SK-N-SH (cell line): ENCODE measurements at regions not wholly inside any gene's neighbourhood (a gene's known extent, or its start where the extent isn't known, plus 50 kb on each side); places are given as distances from the start of the nearest gene placed in this dataset.

Experiments used
- CTCF ChIA-PET: fragments of 300-600, 350-600 bp; formaldehyde crosslinking; extraction: SDS; loops from one replicate; lab custom pipeline; 2021; lab: Yijun Ruan, JAX
- POLR2A ChIA-PET: fragments of 350-600 bp; sonication (Branson Sonifier 250); formaldehyde crosslinking; extraction: SDS; loops from one replicate; lab custom pipeline; 2020; ENCODE audit warnings: antibody characterized with exemption, inconsistent platforms; lab: Yijun Ruan, JAX
- DNase-seq: peaks from one replicate; pipeline ENCODE4 v3.0.0; 2012
- H2AFZ ChIP-seq: fragments of 200-600 bp; sonication (generic); 2 replicates; pipeline ENCODE4 v1.8.1; 2016; ENCODE audit warnings: antibody characterized with exemption, mild to moderate bottlenecking, low read depth
- H3F3A ChIP-seq: fragments of 200-600 bp; sonication (generic); replicated peaks from 2 replicates; pipeline ENCODE3; 2016; ENCODE audit warnings: antibody characterized with exemption, mild to moderate bottlenecking; ENCODE audit not compliant: insufficient read depth
- H3K27ac ChIP-seq, 2 experiments: fragments of 200-500 bp in 1 of 2; fragments of 200-600 bp in 1 of 2; sonication (Bioruptor generic) in 1 of 2; sonication (generic), shearing (Covaris generic) in 1 of 2; 2 replicates each; pipeline versions ENCODE4 v1.5.1 to v1.6.1; 2014 to 2016; ENCODE audit warnings: low read depth in 2 of 2, inconsistent platforms in 1 of 2, low read length in 1 of 2, mild to moderate bottlenecking in 1 of 2, mixed read lengths in 1 of 2
- H3K27me3 ChIP-seq: fragments of 200-600 bp; sonication (generic), shearing (Covaris generic); 2 replicates; pipeline ENCODE4 v1.6.1; 2016; ENCODE audit warnings: mixed run types; ENCODE audit not compliant: insufficient read depth
- H3K36me3 ChIP-seq, 2 experiments: fragments of 200-500 bp in 1 of 2; fragments of 200-600 bp in 1 of 2; sonication (Bioruptor generic) in 1 of 2; sonication (generic) in 1 of 2; replicated peaks in 1 of 2; 2 replicates each; pipeline versions ENCODE3 to v1.5.1; 2014 to 2016; ENCODE audit warnings: low read length in 1 of 2, mild to moderate bottlenecking in 1 of 2; ENCODE audit not compliant: insufficient read depth in 2 of 2, control insufficient read depth in 1 of 2
- H3K4me1 ChIP-seq, 2 experiments: fragments of 200-500 bp in 1 of 2; fragments of 200-600 bp in 1 of 2; sonication (Bioruptor generic) in 1 of 2; sonication (generic), shearing (Covaris generic) in 1 of 2; 2 replicates each; pipeline versions ENCODE4 v1.5.1 to v1.6.1; 2014 to 2016; ENCODE audit warnings: low read depth in 1 of 2, low read length in 1 of 2, mixed run types in 1 of 2; ENCODE audit not compliant: insufficient read depth in 2 of 2, control insufficient read depth in 1 of 2
- H3K4me2 ChIP-seq: fragments of 200-600 bp; sonication (generic), shearing (Covaris generic); 2 replicates; pipeline ENCODE4 v1.6.1; 2017; ENCODE audit warnings: mixed run types
- H3K4me3 ChIP-seq, 2 experiments: fragments of 200-500 bp in 1 of 2; fragments of 200-600 bp in 1 of 2; sonication (Bioruptor generic) in 1 of 2; sonication (generic), shearing (Covaris generic) in 1 of 2; 2 replicates each; pipeline versions ENCODE4 v1.5.1 to v1.8.1; 2014 to 2016; ENCODE audit warnings: low read depth in 2 of 2, inconsistent platforms in 1 of 2, low read length in 1 of 2, mild to moderate bottlenecking in 1 of 2, mixed read lengths in 1 of 2, moderate library complexity in 1 of 2
- H3K79me2 ChIP-seq: fragments of 200-600 bp; sonication (generic); 2 replicates; pipeline ENCODE4 v1.8.1; 2017; ENCODE audit warnings: mild to moderate bottlenecking; ENCODE audit not compliant: insufficient read depth
- H3K9ac ChIP-seq: fragments of 200-600 bp; sonication (generic); 2 replicates; pipeline ENCODE4 v1.6.1; 2017; ENCODE audit warnings: mixed run types
- H3K9me2 ChIP-seq: fragments of 200-600 bp; sonication (generic); 2 replicates; pipeline ENCODE4 v1.6.1; 2017; ENCODE audit warnings: mixed run types
- H3K9me3 ChIP-seq: fragments of 200-600 bp; sonication (generic); 2 replicates; pipeline ENCODE4 v1.6.1; 2017; ENCODE audit warnings: mixed run types, mild to moderate bottlenecking, moderate library complexity
- H4K20me1 ChIP-seq: fragments of 200-600 bp; sonication (generic); 2 replicates; pipeline ENCODE4 v1.6.1; 2017; ENCODE audit warnings: mild to moderate bottlenecking, mixed run types; ENCODE audit not compliant: insufficient read depth
- ELF1 ChIP-seq: IDR thresholded peaks from 2 replicates; pipeline ENCODE4 v1.4.0; 2012
- EP300 ChIP-seq, 2 experiments: IDR thresholded peaks; 2 replicates each; pipeline versions ENCODE4 v1.4.0 to v1.6.1; 2012; ENCODE audit warnings: borderline replicate concordance in 1 of 2, low read depth in 1 of 2, low read length in 1 of 2
- FOSL2 ChIP-seq: IDR thresholded peaks from 2 replicates; pipeline ENCODE4 v1.4.0; 2012; ENCODE audit warnings: low read depth, mild to moderate bottlenecking, moderate library complexity, borderline replicate concordance
- FOXM1 ChIP-seq: IDR thresholded peaks from 2 replicates; pipeline ENCODE4 v1.4.0; 2012; ENCODE audit warnings: low read depth, mild to moderate bottlenecking
- GATA2 ChIP-seq: sonication (generic); formaldehyde crosslinking; IDR thresholded peaks from 2 replicates; pipeline ENCODE4 v1.5.0; 2020; ENCODE audit warnings: mild to moderate bottlenecking, missing genetic modification reagents
- MEF2A ChIP-seq: IDR thresholded peaks from 2 replicates; pipeline ENCODE4 v1.4.0; 2012; ENCODE audit warnings: low read depth, borderline replicate concordance
- MXI1 ChIP-seq: IDR thresholded peaks from 2 replicates; pipeline ENCODE4 v1.6.1; 2012; ENCODE audit warnings: mild to moderate bottlenecking, low read depth, low read length, improper control_type of control experiment
- NFIC ChIP-seq: IDR thresholded peaks from 2 replicates; pipeline ENCODE4 v1.4.0; 2012; ENCODE audit warnings: borderline replicate concordance
- NRF1 ChIP-seq: IDR thresholded peaks from 2 replicates; pipeline ENCODE4 v1.6.1; 2012; ENCODE audit warnings: low read depth, mild to moderate bottlenecking, low read length
- PBX3 ChIP-seq: IDR thresholded peaks from 2 replicates; pipeline ENCODE4; 2012
- POLR2AphosphoS5 ChIP-seq: IDR thresholded peaks from 2 replicates; pipeline ENCODE4 v1.6.1; 2012; ENCODE audit warnings: low read depth, low read length
- REST ChIP-seq: IDR thresholded peaks from 2 replicates; pipeline ENCODE4 v1.6.1; 2012; ENCODE audit warnings: mild to moderate bottlenecking, low read depth, low read length, moderate library complexity
- SIN3A ChIP-seq: IDR thresholded peaks from 2 replicates; pipeline ENCODE4 v1.6.1; 2012; ENCODE audit warnings: low read depth, mild to moderate bottlenecking, low read length, moderate library complexity, borderline replicate concordance
- SMC3 ChIP-seq: IDR thresholded peaks from 2 replicates; pipeline ENCODE4 v1.6.1; 2012; ENCODE audit warnings: low read depth, low read length, improper control_type of control experiment
- TCF12 ChIP-seq: IDR thresholded peaks from 2 replicates; pipeline ENCODE4 v1.4.0; 2012
- TEAD4 ChIP-seq: IDR thresholded peaks from 2 replicates; pipeline ENCODE4 v1.4.0; 2012; ENCODE audit warnings: mild to moderate bottlenecking, borderline replicate concordance; ENCODE audit not compliant: insufficient read depth
- USF2 ChIP-seq: fragments of 150-350 bp; IDR thresholded peaks from 2 replicates; pipeline ENCODE4 v1.6.1; 2017; ENCODE audit warnings: antibody characterized with exemption, low read length, low read depth, borderline replicate concordance
- ZBTB33 ChIP-seq: IDR thresholded peaks from 2 replicates; pipeline ENCODE4 v1.4.0; 2012; ENCODE audit warnings: low read depth, borderline replicate concordance
- WGBS: methylation state at CpG from one replicate; pipeline ENCODE4 v1.1.6; 2017; ENCODE audit warnings: low lambda C conversion rate; 5-methylcytosine and 5-hydroxymethylcytosine counted together
- TF ChIP-seq, protein P1 (sequence below): IDR thresholded peaks from 2 replicates; pipeline ENCODE4 v1.4.0; 2012; ENCODE audit warnings: low read depth, borderline replicate concordance
- TF ChIP-seq, protein P2 (sequence below): fragments of 200-600 bp; sonication (generic); IDR thresholded peaks from 2 replicates; pipeline ENCODE4 v1.6.1; 2017; ENCODE audit warnings: antibody characterized with exemption, mild to moderate bottlenecking, moderate library complexity

DNA sequence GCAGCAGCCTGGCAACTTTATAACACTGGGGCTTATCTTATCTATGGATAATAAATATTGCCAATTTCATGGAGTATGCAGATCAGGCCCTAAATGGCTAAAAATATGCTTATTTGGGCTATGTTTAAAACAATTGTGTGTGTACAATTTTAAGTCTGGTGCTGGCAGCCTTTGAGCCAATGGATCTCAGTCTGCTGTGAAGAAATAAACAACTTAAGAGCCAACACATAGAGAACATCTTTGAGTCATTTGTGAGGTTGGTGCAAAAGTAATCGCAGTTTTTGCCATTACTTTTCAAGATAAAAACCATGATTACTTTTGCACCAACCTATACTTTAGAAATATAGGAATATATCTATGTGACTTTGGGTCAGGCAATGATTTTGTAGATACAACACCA lies 129.1 kb upstream of the CARMIL1 start (continued):
- no peak for TF ChIP-seq FOSL2
- no peak for TF ChIP-seq NFIC
- TF ChIP-seq, protein P1, sequence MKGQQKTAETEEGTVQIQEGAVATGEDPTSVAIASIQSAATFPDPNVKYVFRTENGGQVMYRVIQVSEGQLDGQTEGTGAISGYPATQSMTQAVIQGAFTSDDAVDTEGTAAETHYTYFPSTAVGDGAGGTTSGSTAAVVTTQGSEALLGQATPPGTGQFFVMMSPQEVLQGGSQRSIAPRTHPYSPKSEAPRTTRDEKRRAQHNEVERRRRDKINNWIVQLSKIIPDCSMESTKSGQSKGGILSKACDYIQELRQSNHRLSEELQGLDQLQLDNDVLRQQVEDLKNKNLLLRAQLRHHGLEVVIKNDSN: no peak

- no peaks in the 10 kb centered on the region for H3K9me3 ChIP-seq
- H3K4me3 ChIP-seq: no peak overlapping the region
- ChIA-PET POLR2A (no interaction called here), CTCF (no interaction called here)
- no peak for TF ChIP-seq MEF2A
- TF ChIP-seq POLR2AphosphoS5: no peak
- no peak for TF ChIP-seq GATA2
- TF ChIP-seq PBX3: no peak
- no peak for TF ChIP-seq SMC3
- TF ChIP-seq EP300 (IDR thresholded peaks at IDR 0.05; ENCODE audit: borderline replicate concordance in 1 of 2, low read depth in 1 of 2, low read length in 1 of 2): no peak
- no peak for TF ChIP-seq REST
- TF ChIP-seq, protein P2, sequence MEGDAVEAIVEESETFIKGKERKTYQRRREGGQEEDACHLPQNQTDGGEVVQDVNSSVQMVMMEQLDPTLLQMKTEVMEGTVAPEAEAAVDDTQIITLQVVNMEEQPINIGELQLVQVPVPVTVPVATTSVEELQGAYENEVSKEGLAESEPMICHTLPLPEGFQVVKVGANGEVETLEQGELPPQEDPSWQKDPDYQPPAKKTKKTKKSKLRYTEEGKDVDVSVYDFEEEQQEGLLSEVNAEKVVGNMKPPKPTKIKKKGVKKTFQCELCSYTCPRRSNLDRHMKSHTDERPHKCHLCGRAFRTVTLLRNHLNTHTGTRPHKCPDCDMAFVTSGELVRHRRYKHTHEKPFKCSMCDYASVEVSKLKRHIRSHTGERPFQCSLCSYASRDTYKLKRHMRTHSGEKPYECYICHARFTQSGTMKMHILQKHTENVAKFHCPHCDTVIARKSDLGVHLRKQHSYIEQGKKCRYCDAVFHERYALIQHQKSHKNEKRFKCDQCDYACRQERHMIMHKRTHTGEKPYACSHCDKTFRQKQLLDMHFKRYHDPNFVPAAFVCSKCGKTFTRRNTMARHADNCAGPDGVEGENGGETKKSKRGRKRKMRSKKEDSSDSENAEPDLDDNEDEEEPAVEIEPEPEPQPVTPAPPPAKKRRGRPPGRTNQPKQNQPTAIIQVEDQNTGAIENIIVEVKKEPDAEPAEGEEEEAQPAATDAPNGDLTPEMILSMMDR: no peak
- TF ChIP-seq NRF1: no peak
- TF ChIP-seq MXI1: no peak
- TF ChIP-seq USF2: no peak
- no peak for TF ChIP-seq ELF1
- TF ChIP-seq FOSL2: no peak
- no peak for TF ChIP-seq FOXM1
- TF ChIP-seq SIN3A: no peak
- no peak for TF ChIP-seq TEAD4
- TF ChIP-seq TCF12: no peak
- TF ChIP-seq, protein P1: no peak
- TF ChIP-seq ZBTB33: no peak
- no peaks in the 10 kb centered on the region for H3K27me3 ChIP-seq
- no peaks in the 10 kb centered on the region for H4K20me1 ChIP-seq
- no peak for DNase-seq
- WGBS: 88% methylated on average over 2 of the region's 2 CpGs
- no peak overlapping the region for H2AFZ ChIP-seq
- no peaks in the 10 kb centered on the region for H3K9me2 ChIP-seq
- no peak overlapping the region for H3K27ac ChIP-seq
- H3K9ac ChIP-seq: no peak overlapping the region
- no peaks in the 10 kb centered on the region for H3F3A ChIP-seq
- H3K4me1 ChIP-seq: peaks cover 0 to 2% of the 10 kb centered on the region in 2 experiments; a peak in 2 of 4 replicates
- no peaks in the 10 kb centered on the region for H3K79me2 ChIP-seq
- H3K36me3 ChIP-seq: no peaks in the 10 kb centered on the region
- no peak overlapping the region for H3K4me2 ChIP-seq
Measured at GRCh38 chr6:25150863-25151262, 128.3 kb upstream of the CARMIL1 start.
